T-helper 2 cell treated with Interferon-gamma antibody and Interleukin-4, amounts not matched to agents 5 μg/mL and 100 μg/mL, for 36 hours (primary cell): ENCODE measurements at regions not wholly inside any gene's neighbourhood (a gene's known extent, or its start where the extent isn't known, plus 50 kb on each side); places are given as distances from the start of the nearest gene placed in this dataset.
"Not testable (repeated sequence)": the region's sequence is repeated elsewhere in the genome, so short reads cannot be mapped to it uniquely, and the experiment has no call there.

Source experiments
- DNase-seq: peaks from one replicate; pipeline ENCODE4 v3.0.0; 2021; ENCODE audit warnings: low spot score
- H3K27ac Mint-ChIP-seq: one replicate; pipeline ENCODE4 v1.8.0; 2021; ENCODE audit warnings: mild to moderate bottlenecking, mixed read lengths
- H3K27me3 Mint-ChIP-seq: one replicate; pipeline ENCODE4 v1.8.0; 2021; ENCODE audit warnings: low read depth, mixed read lengths
- H3K36me3 Mint-ChIP-seq: one replicate; pipeline ENCODE4 v1.8.0; 2021; ENCODE audit warnings: low read depth, mixed read lengths
- H3K4me1 Mint-ChIP-seq: one replicate; pipeline ENCODE4 v1.8.0; 2021; ENCODE audit warnings: low read depth, mixed read lengths
- H3K4me3 Mint-ChIP-seq: one replicate; pipeline ENCODE4 v1.8.0; 2022; ENCODE audit warnings: mild to moderate bottlenecking, moderate library complexity, mixed read lengths
- H3K9me3 Mint-ChIP-seq: one replicate; pipeline ENCODE4 v1.8.0; 2021; ENCODE audit warnings: mixed read lengths

- Mint-ChIP-seq H3K4me1 (no peaks in the 10 kb centered on the region), H3K27me3 (no peaks in the 10 kb centered on the region), H3K4me3 (no peak overlapping the region), H3K9me3 (no peaks in the 10 kb centered on the region), H3K36me3 (no peaks in the 10 kb centered on the region), H3K27ac (no peak overlapping the region)
- no peak for DNase-seq
Measured at GRCh38 chr3:34878488-34878887, 760.8 kb upstream of the ARPP21 start.

- no peak overlapping the region for H3K27ac Mint-ChIP-seq
- H3K36me3 Mint-ChIP-seq: no peaks in the 10 kb centered on the region
- no peaks in the 10 kb centered on the region for H3K4me1 Mint-ChIP-seq
- no peak overlapping the region for H3K4me3 Mint-ChIP-seq
- DNase-seq: no peak
- no peaks in the 10 kb centered on the region for H3K9me3 Mint-ChIP-seq
- no peaks in the 10 kb centered on the region for H3K27me3 Mint-ChIP-seq
Measured at GRCh38 chr3:34881026-34881425, 758.3 kb upstream of the ARPP21 start.

GRCh38 chr3:34882764-34883163, 756.6 kb upstream of the ARPP21 start:
- H3K9me3 Mint-ChIP-seq: no peaks in the 10 kb centered on the region
- no peak for DNase-seq
- no peak overlapping the region for H3K4me3 Mint-ChIP-seq
- H3K27ac Mint-ChIP-seq: no peak overlapping the region
- H3K36me3 Mint-ChIP-seq: no peaks in the 10 kb centered on the region
- H3K4me1 Mint-ChIP-seq: no peaks in the 10 kb centered on the region
- H3K27me3 Mint-ChIP-seq: no peaks in the 10 kb centered on the region

GRCh38 chr3:34884007-34884406, 755.3 kb upstream of the ARPP21 start:
- no peaks in the 10 kb centered on the region for H3K9me3 Mint-ChIP-seq
- no peaks in the 10 kb centered on the region for H3K27me3 Mint-ChIP-seq
- no peak overlapping the region for H3K4me3 Mint-ChIP-seq
- no peaks in the 10 kb centered on the region for H3K36me3 Mint-ChIP-seq
- no peak overlapping the region for H3K27ac Mint-ChIP-seq
- no peaks in the 10 kb centered on the region for H3K4me1 Mint-ChIP-seq
- DNase-seq: no peak

- Mint-ChIP-seq H3K36me3 (no peaks in the 10 kb centered on the region), H3K4me1 (no peaks in the 10 kb centered on the region), H3K27me3 (no peaks in the 10 kb centered on the region), H3K9me3 (no peaks in the 10 kb centered on the region), H3K4me3 (no peak overlapping the region), H3K27ac (no peak overlapping the region)
- DNase-seq: no peak
Measured at GRCh38 chr3:34886443-34886842, 752.9 kb upstream of the ARPP21 start.

- Mint-ChIP-seq H3K36me3 (no peaks in the 10 kb centered on the region), H3K9me3 (no peaks in the 10 kb centered on the region), H3K4me1 (no peaks in the 10 kb centered on the region), H3K27ac (no peak overlapping the region), H3K4me3 (no peak overlapping the region), H3K27me3 (no peaks in the 10 kb centered on the region)
- no peak for DNase-seq
Measured at GRCh38 chr3:34889641-34890040, 749.7 kb upstream of the ARPP21 start.

- Mint-ChIP-seq H3K4me1 (no peaks in the 10 kb centered on the region), H3K27me3 (no peaks in the 10 kb centered on the region), H3K36me3 (no peaks in the 10 kb centered on the region), H3K4me3 (no peak overlapping the region), H3K9me3 (no peaks in the 10 kb centered on the region), H3K27ac (no peak overlapping the region)
- no peak for DNase-seq
Measured at GRCh38 chr3:34890247-34890646, 749.1 kb upstream of the ARPP21 start.

GRCh38 chr3:34891941-34892340, 747.4 kb upstream of the ARPP21 start:
- no peaks in the 10 kb centered on the region for H3K36me3 Mint-ChIP-seq
- H3K9me3 Mint-ChIP-seq: no peaks in the 10 kb centered on the region
- no peak for DNase-seq
- H3K4me3 Mint-ChIP-seq: no peak overlapping the region
- no peaks in the 10 kb centered on the region for H3K27me3 Mint-ChIP-seq
- no peaks in the 10 kb centered on the region for H3K4me1 Mint-ChIP-seq
- no peak overlapping the region for H3K27ac Mint-ChIP-seq

GRCh38 chr3:34895841-34896240, 743.5 kb upstream of the ARPP21 start:
- Mint-ChIP-seq H3K27me3 (no peaks in the 10 kb centered on the region), H3K4me3 (no peak overlapping the region), H3K36me3 (no peaks in the 10 kb centered on the region), H3K9me3 (no peaks in the 10 kb centered on the region), H3K27ac (no peak overlapping the region), H3K4me1 (no peaks in the 10 kb centered on the region)
- no peak for DNase-seq

- not testable (repeated sequence) for H3K27me3 Mint-ChIP-seq, H3K9me3 Mint-ChIP-seq, H3K36me3 Mint-ChIP-seq, H3K4me1 Mint-ChIP-seq, H3K4me3 Mint-ChIP-seq, DNase-seq, H3K27ac Mint-ChIP-seq
Measured at GRCh38 chr3:34909679-34910078, 729.6 kb upstream of the ARPP21 start.

- no peaks in the 10 kb centered on the region for H3K27me3 Mint-ChIP-seq
- H3K4me1 Mint-ChIP-seq: no peaks in the 10 kb centered on the region
- no peak for DNase-seq
- no peak overlapping the region for H3K4me3 Mint-ChIP-seq
- H3K9me3 Mint-ChIP-seq: no peaks in the 10 kb centered on the region
- H3K36me3 Mint-ChIP-seq: no peaks in the 10 kb centered on the region
- no peak overlapping the region for H3K27ac Mint-ChIP-seq
Measured at GRCh38 chr3:34919025-34919424, 720.3 kb upstream of the ARPP21 start.

GRCh38 chr3:34920806-34921205, 718.5 kb upstream of the ARPP21 start:
- no peak overlapping the region for H3K4me3 Mint-ChIP-seq
- no peaks in the 10 kb centered on the region for H3K4me1 Mint-ChIP-seq
- no peaks in the 10 kb centered on the region for H3K9me3 Mint-ChIP-seq
- H3K27ac Mint-ChIP-seq: no peak overlapping the region
- H3K36me3 Mint-ChIP-seq: no peaks in the 10 kb centered on the region
- DNase-seq: no peak
- H3K27me3 Mint-ChIP-seq: no peaks in the 10 kb centered on the region

GRCh38 chr3:34924961-34925360, 714.4 kb upstream of the ARPP21 start:
- no peaks in the 10 kb centered on the region for H3K4me1 Mint-ChIP-seq
- no peak overlapping the region for H3K4me3 Mint-ChIP-seq
- peaks cover 3% of the 10 kb centered on the region for H3K9me3 Mint-ChIP-seq
- no peak overlapping the region for H3K27ac Mint-ChIP-seq
- no peaks in the 10 kb centered on the region for H3K36me3 Mint-ChIP-seq
- H3K27me3 Mint-ChIP-seq: no peaks in the 10 kb centered on the region
- no peak for DNase-seq

- Mint-ChIP-seq H3K27ac (no peak overlapping the region), H3K9me3 (peaks cover 3% of the 10 kb centered on the region), H3K4me3 (no peak overlapping the region), H3K4me1 (no peaks in the 10 kb centered on the region), H3K27me3 (no peaks in the 10 kb centered on the region), H3K36me3 (no peaks in the 10 kb centered on the region)
- no peak for DNase-seq
Measured at GRCh38 chr3:34925851-34926250, 713.5 kb upstream of the ARPP21 start.

- H3K4me3 Mint-ChIP-seq: no peak overlapping the region
- no peaks in the 10 kb centered on the region for H3K27me3 Mint-ChIP-seq
- no peak for DNase-seq
- no peak overlapping the region for H3K27ac Mint-ChIP-seq
- H3K36me3 Mint-ChIP-seq: no peaks in the 10 kb centered on the region
- no peaks in the 10 kb centered on the region for H3K4me1 Mint-ChIP-seq
- H3K9me3 Mint-ChIP-seq: peaks cover 3% of the 10 kb centered on the region
Measured at GRCh38 chr3:34929036-34929435, 710.3 kb upstream of the ARPP21 start.
